Thyroid gland (tissue), 4 donors: ENCODE measurements at regions not wholly inside any gene's neighbourhood (a gene's known extent, or its start where the extent isn't known, plus 50 kb on each side); places are given as distances from the start of the nearest gene placed in this dataset.
"Not testable (repeated sequence)": the region's sequence is repeated elsewhere in the genome, so short reads cannot be mapped to it uniquely, and the experiment has no call there.

Source experiments
- DNase-seq, 2 donors: peaks; one replicate each; pipeline ENCODE4 v3.0.0-alpha.2; 2019
- H3K27ac ChIP-seq, 3 donors: fragments of 200-600 bp; sonication (generic); 1 replicate in 2 of 3; 2 replicates in 1 of 3; pipeline ENCODE4 v1.5.1; 2016 to 2019; ENCODE audit warnings: mild to moderate bottlenecking in 1 of 3, moderate library complexity in 1 of 3
- H3K27me3 ChIP-seq: fragments of 200-600 bp; sonication (generic); one replicate; pipeline ENCODE4 v1.5.1; 2019
- H3K36me3 ChIP-seq, 2 donors: fragments of 200-600 bp; sonication (generic); one replicate each; pipeline ENCODE4 v1.5.1; 2016 to 2019
- H3K4me1 ChIP-seq, 2 donors: fragments of 200-600 bp; sonication (generic); one replicate each; pipeline ENCODE4 v1.5.1; 2017 to 2019
- H3K4me3 ChIP-seq, 3 donors: fragments of 200-600 bp; sonication (generic); replicated peaks in 1 of 3; 1 replicate in 2 of 3; 2 replicates in 1 of 3; pipeline ENCODE4 v1.5.1; 2016; ENCODE audit warnings: mild to moderate bottlenecking in 1 of 3
- H3K9me3 ChIP-seq: fragments of 200-600 bp; sonication (generic); one replicate; pipeline ENCODE4 v1.5.1; 2017
- POLR2A ChIP-seq, 2 donors: fragments of 450-650 bp; IDR thresholded peaks; one replicate each; pipeline ENCODE4 v1.6.1; 2017; ENCODE audit warnings: antibody characterized with exemption in 2 of 2, mild to moderate bottlenecking in 2 of 2, moderate library complexity in 1 of 2
- WGBS, 2 donors: methylation state at CpG; one replicate each; pipeline ENCODE4 v1.1.5; 2017; 5-methylcytosine and 5-hydroxymethylcytosine counted together
- intact Hi-C: fragments of 100-400 bp; cut with DNase I; formaldehyde crosslinking; loops from one replicate; pipeline ENCODE4 v1.15.1; 2023
- TF ChIP-seq, protein P1 (sequence below), 6 experiments: fragments of 200-600 bp in 3 of 6; fragments of 450-650 bp in 3 of 6; sonication (generic) in 3 of 6; IDR thresholded peaks; one replicate each; pipeline ENCODE4 v1.5.1; 2016 to 2019; ENCODE audit warnings: antibody characterized with exemption in 6 of 6, mild to moderate bottlenecking in 2 of 6, inconsistent platforms in 1 of 6, moderate library complexity in 1 of 6

DNA sequence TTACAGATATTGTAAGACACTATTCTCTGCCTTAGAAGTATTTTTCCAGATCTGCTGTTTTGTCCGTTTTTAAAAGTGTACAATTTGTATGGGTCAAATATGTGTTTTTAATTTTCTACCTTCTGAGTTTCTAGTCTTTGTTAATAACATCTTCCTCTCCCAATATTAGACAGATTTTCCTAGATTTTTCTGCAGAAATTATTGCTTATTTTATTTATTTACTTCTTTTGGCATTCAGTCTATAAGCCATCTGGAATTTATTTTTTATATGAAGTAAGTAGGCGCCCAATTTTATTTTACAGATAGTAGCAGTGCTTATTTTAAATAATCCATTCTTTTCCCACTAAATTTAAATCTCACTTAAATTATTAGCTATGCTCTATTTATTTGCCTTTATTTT is 103.1 kb upstream of the PLEKHG1 start:
- intact Hi-C loops, result no loop called here
- Histone ChIP-seq H3K27me3 (no peaks in the 10 kb centered on the region), H3K4me1 (peaks cover 0 to 8% of the 10 kb centered on the region in 2 donors), H3K4me3 (no peak overlapping the region), H3K9me3 (no peaks in the 10 kb centered on the region), H3K27ac (no peak overlapping the region), H3K36me3 (no peaks in the 10 kb centered on the region)
- TF ChIP-seq POLR2A (IDR thresholded peaks at IDR 0.05), result no peak
- TF ChIP-seq, protein P1, sequence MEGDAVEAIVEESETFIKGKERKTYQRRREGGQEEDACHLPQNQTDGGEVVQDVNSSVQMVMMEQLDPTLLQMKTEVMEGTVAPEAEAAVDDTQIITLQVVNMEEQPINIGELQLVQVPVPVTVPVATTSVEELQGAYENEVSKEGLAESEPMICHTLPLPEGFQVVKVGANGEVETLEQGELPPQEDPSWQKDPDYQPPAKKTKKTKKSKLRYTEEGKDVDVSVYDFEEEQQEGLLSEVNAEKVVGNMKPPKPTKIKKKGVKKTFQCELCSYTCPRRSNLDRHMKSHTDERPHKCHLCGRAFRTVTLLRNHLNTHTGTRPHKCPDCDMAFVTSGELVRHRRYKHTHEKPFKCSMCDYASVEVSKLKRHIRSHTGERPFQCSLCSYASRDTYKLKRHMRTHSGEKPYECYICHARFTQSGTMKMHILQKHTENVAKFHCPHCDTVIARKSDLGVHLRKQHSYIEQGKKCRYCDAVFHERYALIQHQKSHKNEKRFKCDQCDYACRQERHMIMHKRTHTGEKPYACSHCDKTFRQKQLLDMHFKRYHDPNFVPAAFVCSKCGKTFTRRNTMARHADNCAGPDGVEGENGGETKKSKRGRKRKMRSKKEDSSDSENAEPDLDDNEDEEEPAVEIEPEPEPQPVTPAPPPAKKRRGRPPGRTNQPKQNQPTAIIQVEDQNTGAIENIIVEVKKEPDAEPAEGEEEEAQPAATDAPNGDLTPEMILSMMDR (IDR thresholded peaks at IDR 0.05), result no peak
- WGBS, 2 donors, result 88 to 94% methylated on average over 2 of the region's 2 CpGs
- DNase-seq, result no peak

DNA sequence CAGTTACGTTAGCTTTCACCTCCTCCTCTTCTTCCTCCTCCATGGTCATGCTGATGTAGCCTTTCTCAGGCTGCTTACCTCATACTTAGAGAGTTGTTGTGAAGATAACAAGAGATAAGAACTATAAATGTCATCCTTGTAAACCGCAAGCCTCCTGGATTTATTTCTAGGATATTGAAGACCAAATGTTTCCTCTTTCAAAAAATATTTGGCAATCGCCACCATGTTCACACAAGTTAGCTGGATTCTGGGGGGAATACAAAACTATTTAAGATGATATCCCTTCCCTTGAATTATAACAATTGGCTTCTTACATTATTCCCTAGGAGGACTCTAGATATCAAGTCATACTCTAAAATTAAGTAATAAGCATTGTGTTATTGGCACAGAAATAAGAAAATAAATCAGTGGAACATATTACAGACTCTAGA is 99.8 kb upstream of the PLEKHG1 start:
- Histone ChIP-seq H3K27ac (no peak overlapping the region), H3K9me3 (no peaks in the 10 kb centered on the region), H3K27me3 (no peaks in the 10 kb centered on the region), H3K36me3 (no peaks in the 10 kb centered on the region), H3K4me3 (no peak overlapping the region), H3K4me1 (no peaks in the 10 kb centered on the region)
- WGBS, 2 donors, result 74 to 76% methylated on average over 3 of the region's 3 CpGs
- DNase-seq, result no peak
- TF ChIP-seq, protein P1 (IDR thresholded peaks at IDR 0.05), result no peak
- TF ChIP-seq POLR2A (IDR thresholded peaks at IDR 0.05), result no peak
- intact Hi-C loops, result no loop called here

DNA sequence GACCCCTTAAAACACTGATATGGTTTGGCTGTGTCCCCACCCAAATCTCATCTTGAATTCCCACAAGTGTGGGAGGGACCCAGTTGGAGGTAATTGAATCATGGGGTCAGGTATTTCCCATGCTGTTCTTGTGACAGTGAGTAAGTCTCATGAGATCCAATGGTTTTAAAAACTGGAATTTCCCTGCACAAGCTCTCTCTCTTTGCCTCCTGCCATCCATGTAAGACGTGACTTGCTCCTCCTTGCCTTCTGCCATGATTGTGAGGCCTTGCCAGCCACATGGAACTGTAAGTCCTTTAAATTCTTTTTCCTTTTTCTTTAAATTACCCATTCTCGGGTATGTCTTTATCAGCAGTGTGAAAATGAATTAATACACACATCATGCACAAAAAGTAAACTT is 99.1 kb upstream of the PLEKHG1 start:
- H3K27me3 ChIP-seq, H3K27ac ChIP-seq, DNase-seq, H3K36me3 ChIP-seq, intact Hi-C loops, H3K4me1 ChIP-seq, H3K9me3 ChIP-seq, H3K4me3 ChIP-seq: not testable (repeated sequence)
- 45 to 92% methylated on average over 2 of the region's 2 CpGs for WGBS, 2 donors

DNA sequence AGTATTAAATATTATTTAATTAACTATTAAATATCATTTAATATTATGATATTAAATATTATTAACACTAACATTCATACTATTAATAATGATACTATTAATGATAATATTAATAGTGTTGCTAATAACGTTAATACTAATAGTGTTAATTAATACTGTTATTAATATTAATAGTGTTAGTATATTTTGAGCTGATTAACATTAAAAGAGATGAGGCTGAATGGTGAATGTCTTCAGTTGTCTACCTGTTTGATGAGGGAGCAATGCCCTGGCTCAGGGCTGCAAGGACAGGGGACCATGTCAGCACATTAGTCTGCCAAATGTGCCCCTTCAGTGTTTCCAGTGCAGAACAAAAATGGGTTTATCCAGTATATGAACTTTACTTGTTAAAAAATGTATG is 96.6 kb upstream of the PLEKHG1 start:
- intact Hi-C loops, result no loop called here
- WGBS, 2 donors, result 92 to 95% methylated on average over 1 of the region's 1 CpG
- no peak for TF ChIP-seq POLR2A (IDR thresholded peaks at IDR 0.05)
- TF ChIP-seq, protein P1 (IDR thresholded peaks at IDR 0.05), result no peak

DNA sequence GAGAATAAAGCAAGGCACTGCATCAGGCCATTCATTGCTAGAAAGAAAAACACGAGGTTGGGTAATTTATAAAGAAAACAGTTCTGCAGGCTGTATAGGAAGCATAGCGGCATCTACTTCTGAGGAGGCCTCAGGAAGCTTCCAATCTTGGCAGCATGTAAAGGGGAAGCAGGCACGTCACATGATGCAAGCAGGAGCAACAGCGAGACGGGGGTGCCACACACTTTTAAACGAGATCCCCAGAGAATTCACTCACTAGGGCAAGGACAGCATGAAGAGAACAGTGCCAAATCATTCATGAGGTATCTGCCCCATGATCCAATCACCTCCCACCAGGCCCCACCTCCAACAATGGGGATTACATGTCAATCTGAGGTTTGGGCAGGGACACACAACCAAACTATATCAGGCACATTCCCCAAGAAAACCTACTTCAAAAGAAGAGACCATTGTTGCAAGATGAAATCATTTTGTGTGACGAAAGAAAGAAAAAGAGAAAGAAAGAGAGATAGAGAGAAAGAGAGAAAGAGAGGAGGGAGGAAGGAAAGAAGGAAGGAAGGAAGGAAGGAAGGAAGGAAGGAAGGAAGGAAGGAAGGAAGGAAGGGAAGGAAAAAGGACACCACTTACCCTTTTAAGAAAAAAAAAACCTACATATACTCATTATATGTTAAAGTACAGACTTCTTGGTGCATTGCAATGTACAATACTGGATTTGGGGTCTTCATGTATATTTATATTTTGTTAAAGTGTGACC is 95.9 kb upstream of the PLEKHG1 start:
- Histone ChIP-seq H3K27me3 (no peaks in the 10 kb centered on the region), H3K36me3 (no peaks in the 10 kb centered on the region), H3K4me1 (no peaks in the 10 kb centered on the region), H3K4me3 (no peak overlapping the region), H3K27ac (no peak overlapping the region), H3K9me3 (no peaks in the 10 kb centered on the region)
- intact Hi-C loops, result no loop called here
- DNase-seq, result no peak
- TF ChIP-seq, protein P1 (IDR thresholded peaks at IDR 0.05), result no peak
- TF ChIP-seq POLR2A (IDR thresholded peaks at IDR 0.05), result no peak
- 88 to 89% methylated on average over 7 of the region's 7 CpGs for WGBS, 2 donors

More for the DNA sequence above, 96.6 kb upstream of the PLEKHG1 start:
- H3K4me1 ChIP-seq, result no peaks in the 10 kb centered on the region
- no peak overlapping the region for H3K27ac ChIP-seq
- no peak overlapping the region for H3K4me3 ChIP-seq
- H3K9me3 ChIP-seq, result no peaks in the 10 kb centered on the region
- no peak for DNase-seq
- H3K27me3 ChIP-seq, result no peaks in the 10 kb centered on the region
- no peaks in the 10 kb centered on the region for H3K36me3 ChIP-seq

DNA sequence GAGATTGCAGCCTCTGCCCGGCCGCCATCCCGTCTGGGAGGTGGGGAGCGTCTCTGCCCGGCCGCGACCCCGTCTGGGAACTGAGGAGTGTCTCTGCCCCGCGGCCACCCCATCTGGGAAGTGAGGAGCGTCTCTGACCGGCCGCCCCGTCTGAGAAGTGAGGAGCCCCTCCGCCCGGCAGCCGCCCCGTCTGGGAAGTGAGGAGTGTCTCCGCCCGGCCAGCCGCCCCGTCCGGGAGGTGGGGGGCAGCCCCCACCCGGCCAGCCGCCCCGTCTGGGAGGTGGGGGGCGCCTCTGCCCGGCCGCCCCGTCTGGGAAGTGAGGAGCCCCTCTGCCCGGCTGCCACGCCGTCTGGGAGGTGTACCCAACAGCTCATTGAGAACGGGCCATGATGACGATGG is 92.3 kb upstream of the PLEKHG1 start:
- intact Hi-C loops, H3K36me3 ChIP-seq, H3K9me3 ChIP-seq, H3K27me3 ChIP-seq, H3K4me1 ChIP-seq, H3K4me3 ChIP-seq, H3K27ac ChIP-seq, DNase-seq: not testable (repeated sequence)
- 91 to 97% methylated on average over 4 to 16 of the region's 35 CpGs for WGBS, 2 donors
